Lower leg skin (tissue), 3 donors: ENCODE measurements at regions not wholly inside any gene's neighbourhood (a gene's known extent, or its start where the extent isn't known, plus 50 kb on each side); places are given as distances from the start of the nearest gene placed in this dataset.

Source experiments
- POLR2A ChIP-seq, 2 donors: fragments of 450-650 bp; IDR thresholded peaks; one replicate each; pipeline ENCODE4 v1.6.1; 2016 to 2017; ENCODE audit warnings: antibody characterized with exemption in 2 of 2, mild to moderate bottlenecking in 1 of 2, moderate library complexity in 1 of 2
- TF ChIP-seq, protein P1 (sequence below), 3 donors: fragments of 450-650 bp; IDR thresholded peaks; one replicate each; pipeline ENCODE4 v1.5.1; 2016; ENCODE audit warnings: antibody characterized with exemption in 3 of 3, mild to moderate bottlenecking in 3 of 3, moderate library complexity in 2 of 3

DNA sequence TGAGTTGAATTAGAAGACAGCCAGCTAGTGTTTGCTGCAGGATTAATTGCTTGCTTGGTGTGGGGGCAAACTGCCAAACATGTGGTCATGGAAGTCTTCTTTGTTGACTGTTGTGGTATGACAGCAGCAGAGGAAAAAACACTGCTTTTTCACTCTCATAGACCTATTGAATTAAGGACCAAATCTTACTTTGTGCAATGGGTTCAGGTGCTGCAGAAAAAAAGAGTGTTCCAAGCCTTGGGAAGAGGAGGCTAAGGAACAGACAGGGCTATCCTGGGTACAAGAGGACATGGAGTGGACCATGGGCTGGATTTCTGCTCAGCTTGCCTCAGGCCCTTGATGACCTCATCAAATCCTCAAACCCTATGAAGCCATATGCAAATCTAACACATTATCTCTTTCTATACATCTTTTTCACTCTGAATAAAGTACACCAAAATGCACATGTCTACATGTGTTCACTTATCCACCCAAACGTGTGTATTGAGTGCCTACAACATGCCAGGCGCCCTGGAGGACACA is 61.5 kb downstream of the SIPA1L2 start:
- TF ChIP-seq, protein P1, sequence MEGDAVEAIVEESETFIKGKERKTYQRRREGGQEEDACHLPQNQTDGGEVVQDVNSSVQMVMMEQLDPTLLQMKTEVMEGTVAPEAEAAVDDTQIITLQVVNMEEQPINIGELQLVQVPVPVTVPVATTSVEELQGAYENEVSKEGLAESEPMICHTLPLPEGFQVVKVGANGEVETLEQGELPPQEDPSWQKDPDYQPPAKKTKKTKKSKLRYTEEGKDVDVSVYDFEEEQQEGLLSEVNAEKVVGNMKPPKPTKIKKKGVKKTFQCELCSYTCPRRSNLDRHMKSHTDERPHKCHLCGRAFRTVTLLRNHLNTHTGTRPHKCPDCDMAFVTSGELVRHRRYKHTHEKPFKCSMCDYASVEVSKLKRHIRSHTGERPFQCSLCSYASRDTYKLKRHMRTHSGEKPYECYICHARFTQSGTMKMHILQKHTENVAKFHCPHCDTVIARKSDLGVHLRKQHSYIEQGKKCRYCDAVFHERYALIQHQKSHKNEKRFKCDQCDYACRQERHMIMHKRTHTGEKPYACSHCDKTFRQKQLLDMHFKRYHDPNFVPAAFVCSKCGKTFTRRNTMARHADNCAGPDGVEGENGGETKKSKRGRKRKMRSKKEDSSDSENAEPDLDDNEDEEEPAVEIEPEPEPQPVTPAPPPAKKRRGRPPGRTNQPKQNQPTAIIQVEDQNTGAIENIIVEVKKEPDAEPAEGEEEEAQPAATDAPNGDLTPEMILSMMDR (IDR thresholded peaks at IDR 0.05), result no peak
- TF ChIP-seq POLR2A (IDR thresholded peaks at IDR 0.05), result no peak
